ENCODE measurements at regions not wholly inside any gene's neighbourhood (a gene's known extent, or its start where the extent isn't known, plus 50 kb on each side); places are given as distances from the start of the nearest gene placed in this dataset.

DNA sequence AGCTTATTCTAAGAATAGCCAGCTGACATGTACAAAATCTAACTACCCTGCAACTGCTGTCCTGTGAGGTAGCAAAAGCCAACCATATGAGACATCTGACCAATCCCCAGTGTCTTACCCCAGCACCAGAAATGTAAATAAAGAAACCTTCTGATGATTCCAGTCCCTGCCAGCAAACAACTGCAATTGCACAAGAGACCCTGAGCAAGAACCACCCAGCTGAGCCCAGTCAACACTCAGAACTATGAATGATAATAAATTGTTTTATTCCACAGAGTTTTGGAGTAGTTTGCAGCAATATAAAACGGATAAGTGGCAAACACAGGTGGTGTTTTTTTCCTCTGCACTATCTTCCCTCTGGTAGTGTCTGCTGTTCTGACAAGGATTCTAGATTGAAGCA lies 94.9 kb downstream of the ERCC5 start:
- no peak for TF ChIP-seq POLR2AphosphoS5 (IDR thresholded peaks at IDR 0.05; ENCODE audit: low read depth, low read length)
- TF ChIP-seq POLR2A (IDR thresholded peaks at IDR 0.05; ENCODE audit: low read depth, low read length), result no peak

Data from GM12892 (cell line).